PC-3 (cell line): ENCODE measurements at regions not wholly inside any gene's neighbourhood (a gene's known extent, or its start where the extent isn't known, plus 50 kb on each side); places are given as distances from the start of the nearest gene placed in this dataset.

ENCODE experiments used
- ATAC-seq: fragments of 200-7000 bp; cut with Tn5 transposase; 2 replicates; pipeline ENCODE4 v1.9.1; 2020; ENCODE audit warnings: mild to moderate bottlenecking, moderate library complexity
- BruUV-seq: library from RNA; stranded (reverse); fragments of 400-500 nt; replicated peaks from 2 replicates; lab custom pipeline; 2021; lab: Mats Ljungman, UMichigan
- CTCF ChIA-PET: fragments of 300-600 bp; sonication (Branson Sonifier 250); formaldehyde crosslinking; loops from one replicate; lab custom pipeline; 2022; ENCODE audit warnings: antibody characterized with exemption; lab: Charles Lee
- POLR2A ChIA-PET: fragments of 300-600 bp; sonication (Branson Sonifier 250); formaldehyde crosslinking; loops from one replicate; lab custom pipeline; 2022; ENCODE audit warnings: antibody characterized with exemption; ENCODE audit not compliant: unreplicated experiment; lab: Charles Lee
- DNase-seq: peaks from one replicate; pipeline ENCODE4 v3.0.0-alpha.2; 2015
- H2AFZ ChIP-seq: fragments of 300-600 bp; sonication (generic); 2 replicates; pipeline ENCODE4 v1.6.0; 2016; ENCODE audit warnings: antibody characterized with exemption, low read length
- H3F3A ChIP-seq: fragments of 300-600 bp; sonication (generic); one replicate; pipeline ENCODE4 v1.6.0; 2017; ENCODE audit warnings: antibody characterized with exemption, low read length, control low read depth, mild to moderate bottlenecking; ENCODE audit not compliant: unreplicated experiment
- H3K27ac ChIP-seq: fragments of 300-600 bp; sonication (generic); 2 replicates; pipeline ENCODE4 v1.5.1; 2016; ENCODE audit warnings: mild to moderate bottlenecking, low read length
- H3K27me3 ChIP-seq: fragments of 300-600 bp; sonication (generic); 2 replicates; pipeline ENCODE4 v1.6.1; 2016; ENCODE audit warnings: low read length, mixed read lengths
- H3K36me3 ChIP-seq: fragments of 300-600 bp; sonication (generic); 2 replicates; pipeline ENCODE4 v1.6.1; 2016; ENCODE audit warnings: low read depth, mixed run types, low read length, mixed read lengths
- H3K4me1 ChIP-seq: fragments of 300-600 bp; sonication (generic); 2 replicates; pipeline ENCODE4 v1.5.1; 2016; ENCODE audit warnings: low read length; ENCODE audit not compliant: insufficient read depth
- H3K4me2 ChIP-seq: fragments of 300-600 bp; sonication (generic); 2 replicates; pipeline ENCODE4 v1.6.0; 2016; ENCODE audit warnings: low read length
- H3K4me3 ChIP-seq: fragments of 300-600 bp; sonication (generic); 2 replicates; pipeline ENCODE4 v1.5.1; 2016; ENCODE audit warnings: mild to moderate bottlenecking, low read length, mixed read lengths
- H3K79me2 ChIP-seq: fragments of 300-600 bp; sonication (generic); 2 replicates; pipeline ENCODE4 v1.6.1; 2017; ENCODE audit warnings: low read length, mixed read lengths
- H3K9ac ChIP-seq: fragments of 300-600 bp; sonication (generic); 2 replicates; pipeline ENCODE4 v1.6.0; 2016; ENCODE audit warnings: mild to moderate bottlenecking, low read length
- H3K9me2 ChIP-seq: fragments of 300-600 bp; sonication (generic); replicated peaks from 2 replicates; pipeline ENCODE4 v1.6.1; 2016; ENCODE audit warnings: mixed run types, low read length, mixed read lengths
- H3K9me3 ChIP-seq: fragments of 300-600 bp; sonication (generic); 2 replicates; pipeline ENCODE4 v1.6.1; 2016; ENCODE audit warnings: low read length, mixed read lengths
- H4K20me1 ChIP-seq: fragments of 300-600 bp; sonication (generic); 2 replicates; pipeline ENCODE4 v1.6.1; 2016; ENCODE audit warnings: low read length, mixed read lengths
- CTCF ChIP-seq: fragments of 300-600 bp; sonication (generic); conservative IDR thresholded peaks from 2 replicates; pipeline ENCODE4 v1.5.1; 2017; ENCODE audit warnings: antibody characterized with exemption, low read depth, mild to moderate bottlenecking, low read length
- EZH2 ChIP-seq: fragments of 300-600 bp; sonication (generic); IDR thresholded peaks from one replicate; pipeline ENCODE4 v1.6.1; 2017; ENCODE audit warnings: antibody characterized with exemption, mild to moderate bottlenecking, low read length; ENCODE audit not compliant: unreplicated experiment
- EZH2phosphoT487 ChIP-seq: fragments of 300-600 bp; sonication (generic); IDR thresholded peaks from 2 replicates; pipeline ENCODE4 v1.6.1; 2018; ENCODE audit warnings: mild to moderate bottlenecking, antibody characterized with exemption, low read length, borderline replicate concordance
- intact Hi-C: fragments of 100-400 bp; cut with micrococcal nuclease; formaldehyde crosslinking; loops from 2 replicates; pipeline ENCODE4 v1.9.0; 2023

- intact Hi-C loops: no loop called here
- H4K20me1 ChIP-seq: no peaks in the 10 kb centered on the region
- H3K4me1 ChIP-seq: no peaks in the 10 kb centered on the region
- ATAC-seq: no peak
- H3K4me2 ChIP-seq: no peak overlapping the region
- CTCF ChIA-PET: no interaction called here
- no peaks in the 10 kb centered on the region for H3F3A ChIP-seq
- DNase-seq: no peak
- TF ChIP-seq EZH2phosphoT487: no peak
- TF ChIP-seq EZH2: no peak
- no peak for TF ChIP-seq CTCF
- BruUV-seq: no TSS peak
- H3K9me3 ChIP-seq: no peaks in the 10 kb centered on the region
- no peak overlapping the region for H3K4me3 ChIP-seq
- H3K36me3 ChIP-seq: no peaks in the 10 kb centered on the region
- no peaks in the 10 kb centered on the region for H3K79me2 ChIP-seq
- no peaks in the 10 kb centered on the region for H3K27me3 ChIP-seq
- POLR2A ChIA-PET: no interaction called here
- H3K9ac ChIP-seq: no peak overlapping the region
- H3K9me2 ChIP-seq: no peaks in the 10 kb centered on the region
- H2AFZ ChIP-seq: no peak overlapping the region
- no peak overlapping the region for H3K27ac ChIP-seq
Measured at GRCh38 chr1:80892539-80892938, 908.2 kb upstream of the ADGRL2 start.

- no TSS peak for BruUV-seq
Measured at GRCh38 chr1:80891871-80892270, 908.9 kb upstream of the ADGRL2 start.

GRCh38 chr1:80882553-80882952, 918.2 kb upstream of the ADGRL2 start:
- Histone ChIP-seq H3K4me2 (peak overlapping the region; percentile 36), H3K27me3 (no peaks in the 10 kb centered on the region), H3K9me3 (no peaks in the 10 kb centered on the region), H3K36me3 (no peaks in the 10 kb centered on the region), H3F3A (no peaks in the 10 kb centered on the region), H2AFZ (no peak overlapping the region), H3K27ac (no peak overlapping the region), H3K9me2 (no peaks in the 10 kb centered on the region), H3K9ac (no peak overlapping the region), H3K4me3 (no peak overlapping the region), H3K4me1 (peaks cover 10% of the 10 kb centered on the region), H4K20me1 (no peaks in the 10 kb centered on the region), H3K79me2 (no peaks in the 10 kb centered on the region)
- DNase-seq (peak; percentile 74), ATAC-seq (peak; percentile 72)
- TF ChIP-seq EZH2 (no peak), EZH2phosphoT487 (no peak), CTCF (no peak)
- POLR2A ChIA-PET: no interaction called here
- intact Hi-C loops: no loop called here
- no TSS peak for BruUV-seq
- CTCF ChIA-PET: no interaction called here

More at GRCh38 chr1:80891871-80892270, 908.9 kb upstream of the ADGRL2 start:
- Histone ChIP-seq H3K9me2 (no peaks in the 10 kb centered on the region), H3K9ac (no peak overlapping the region), H2AFZ (no peak overlapping the region), H3K4me3 (no peak overlapping the region), H3K36me3 (no peaks in the 10 kb centered on the region), H3K79me2 (no peaks in the 10 kb centered on the region), H3K9me3 (no peaks in the 10 kb centered on the region), H4K20me1 (no peaks in the 10 kb centered on the region), H3K4me1 (no peaks in the 10 kb centered on the region), H3K27ac (no peak overlapping the region), H3K27me3 (no peaks in the 10 kb centered on the region), H3F3A (no peaks in the 10 kb centered on the region), H3K4me2 (no peak overlapping the region)
- TF ChIP-seq EZH2: no peak
- TF ChIP-seq EZH2phosphoT487: no peak
- no peak for TF ChIP-seq CTCF
- ChIA-PET CTCF (no interaction called here), POLR2A (no interaction called here)
- DNase-seq (no peak), ATAC-seq (no peak)
- intact Hi-C loops: no loop called here
